ENCODE measurements at regions not wholly inside any gene's neighbourhood (a gene's known extent, or its start where the extent isn't known, plus 50 kb on each side); places are given as distances from the start of the nearest gene placed in this dataset.

GRCh38 chr7:132687016-132687415 is 110.7 kb upstream of the PLXNA4 start:
- no peaks in the 10 kb centered on the region for H3K36me3 Mint-ChIP-seq
- DNase-seq, result no peak
- ATAC-seq (replicated peaks), result no peak
- peaks cover 7 to 14% of the 10 kb centered on the region in 2 donors for H3K27me3 Mint-ChIP-seq
- H3K9me3 Mint-ChIP-seq, result peaks cover 3 to 5% of the 10 kb centered on the region in 2 donors
- no peaks in the 10 kb centered on the region for H3K4me1 Mint-ChIP-seq
- no peak overlapping the region for H3K4me3 Mint-ChIP-seq
- no peak overlapping the region for H3K27ac Mint-ChIP-seq

- Mint-ChIP-seq H3K36me3 (no peaks in the 10 kb centered on the region), H3K9me3 (peaks cover 3 to 5% of the 10 kb centered on the region in 2 donors), H3K27ac (no peak overlapping the region), H3K4me3 (no peak overlapping the region), H3K27me3 (peaks cover 7 to 12% of the 10 kb centered on the region in 2 donors), H3K4me1 (peaks cover 0 to 3% of the 10 kb centered on the region in 2 donors)
- ATAC-seq (replicated peaks) (no peak), DNase-seq (no peak)
Measured at GRCh38 chr7:132685277-132685676, 109.0 kb upstream of the PLXNA4 start.

GRCh38 chr7:132683896-132684690 is 107.8 kb upstream of the PLXNA4 start:
- Mint-ChIP-seq H3K4me3 (no peak overlapping the region), H3K27me3 (peaks cover 7 to 12% of the 10 kb centered on the region in 2 donors), H3K27ac (no peak overlapping the region), H3K4me1 (peaks cover 0 to 3% of the 10 kb centered on the region in 2 donors), H3K9me3 (peaks cover 3 to 5% of the 10 kb centered on the region in 2 donors), H3K36me3 (no peaks in the 10 kb centered on the region)
- ATAC-seq (replicated peaks) (no peak), DNase-seq (no peak)

GRCh38 chr7:132681951-132682350 is 105.7 kb upstream of the PLXNA4 start:
- no peak overlapping the region for H3K4me3 Mint-ChIP-seq
- ATAC-seq (replicated peaks), result no peak

DNA sequence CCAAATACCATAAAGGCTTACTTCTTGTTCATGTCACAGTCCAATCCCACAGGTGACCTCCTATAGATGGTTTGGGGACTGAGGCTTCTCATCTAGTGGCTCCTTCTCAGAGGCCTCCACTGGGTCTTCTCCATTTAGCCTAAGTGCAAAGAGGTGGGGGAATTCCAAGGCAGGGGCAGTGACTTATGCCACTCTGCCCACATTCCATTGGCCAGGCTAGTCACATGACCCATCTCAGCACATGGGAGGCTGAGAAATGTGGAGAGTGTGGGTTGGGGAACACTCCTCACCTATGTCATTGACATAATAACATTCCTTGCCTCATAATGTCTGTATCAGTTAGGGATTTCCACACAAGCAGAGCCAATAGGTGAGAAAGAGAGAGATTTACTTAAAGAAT is 104.3 kb upstream of the PLXNA4 start:
- no peak for DNase-seq
- H3K36me3 Mint-ChIP-seq, result no peaks in the 10 kb centered on the region
- peaks cover under 1 to 2% of the 10 kb centered on the region in 2 donors for H3K9me3 Mint-ChIP-seq
- peak; percentile 50 to 70 for ATAC-seq (replicated peaks)
- peaks cover 0 to 3% of the 10 kb centered on the region in 2 donors for H3K4me1 Mint-ChIP-seq
- H3K27ac Mint-ChIP-seq, result no peak overlapping the region
- peaks cover 17 to 24% of the 10 kb centered on the region in 2 donors for H3K27me3 Mint-ChIP-seq
- no peak overlapping the region for H3K4me3 Mint-ChIP-seq

More at GRCh38 chr7:132681951-132682350, 105.7 kb upstream of the PLXNA4 start:
- H3K9me3 Mint-ChIP-seq, result peaks cover 5% of the 10 kb centered on the region in 2 donors
- peaks cover 21 to 24% of the 10 kb centered on the region in 2 donors for H3K27me3 Mint-ChIP-seq
- peaks cover 0 to 3% of the 10 kb centered on the region in 2 donors for H3K4me1 Mint-ChIP-seq
- H3K36me3 Mint-ChIP-seq, result no peaks in the 10 kb centered on the region
- no peak overlapping the region for H3K27ac Mint-ChIP-seq
- no peak for DNase-seq

DNA sequence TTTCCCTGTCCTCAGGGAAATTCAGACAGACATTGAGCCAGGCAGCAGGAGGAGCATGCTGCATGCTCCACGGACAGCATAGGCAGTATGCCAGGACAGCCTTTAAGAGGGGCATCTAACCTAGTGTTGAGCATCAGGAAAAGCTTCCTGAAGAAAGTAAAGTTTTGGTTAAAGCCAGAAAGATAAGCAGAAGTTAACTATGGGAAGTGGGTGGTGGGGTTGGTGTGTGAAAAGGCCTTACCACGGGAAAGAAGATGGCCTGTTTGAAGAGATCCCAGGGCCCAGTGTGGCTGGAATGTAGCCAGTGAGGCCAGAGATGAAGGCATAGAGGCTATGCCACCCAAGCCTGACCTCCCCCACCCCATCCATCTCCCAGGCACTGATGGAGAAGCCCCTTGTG is 102.4 kb upstream of the PLXNA4 start:
- Mint-ChIP-seq H3K36me3 (no peaks in the 10 kb centered on the region), H3K4me1 (peaks cover 0 to 3% of the 10 kb centered on the region in 2 donors), H3K9me3 (peaks cover 0 to 2% of the 10 kb centered on the region in 2 donors), H3K4me3 (no peak overlapping the region), H3K27me3 (peaks cover 12 to 19% of the 10 kb centered on the region in 2 donors), H3K27ac (no peak overlapping the region)
- DNase-seq, result no peak
- no peak for ATAC-seq (replicated peaks)

DNA sequence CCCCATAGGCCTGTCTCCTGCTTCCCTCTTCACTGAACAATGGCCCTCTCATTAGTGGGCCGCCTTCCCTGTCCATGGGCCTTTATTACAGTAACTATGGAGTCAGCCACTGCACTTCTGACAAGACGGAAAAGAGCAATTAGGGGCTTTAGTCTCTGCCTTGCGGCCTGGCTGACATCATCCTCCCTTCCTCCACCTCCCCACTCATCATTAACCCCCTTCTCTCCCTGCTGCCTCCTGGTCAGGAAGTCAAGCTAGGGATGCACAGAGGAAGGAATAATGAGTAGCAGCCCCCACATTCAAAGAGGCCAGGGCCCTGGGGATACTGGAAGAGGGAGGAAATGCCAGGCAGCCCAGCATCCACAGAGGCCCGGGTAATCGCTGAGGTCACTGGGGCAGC is 101.6 kb upstream of the PLXNA4 start:
- Mint-ChIP-seq H3K4me1 (peaks cover 0 to 3% of the 10 kb centered on the region in 2 donors), H3K4me3 (no peak overlapping the region), H3K27me3 (peaks cover 12 to 19% of the 10 kb centered on the region in 2 donors), H3K27ac (no peak overlapping the region), H3K36me3 (no peaks in the 10 kb centered on the region), H3K9me3 (peaks cover 0 to 2% of the 10 kb centered on the region in 2 donors)
- no peak for DNase-seq
- no peak for ATAC-seq (replicated peaks)

DNA sequence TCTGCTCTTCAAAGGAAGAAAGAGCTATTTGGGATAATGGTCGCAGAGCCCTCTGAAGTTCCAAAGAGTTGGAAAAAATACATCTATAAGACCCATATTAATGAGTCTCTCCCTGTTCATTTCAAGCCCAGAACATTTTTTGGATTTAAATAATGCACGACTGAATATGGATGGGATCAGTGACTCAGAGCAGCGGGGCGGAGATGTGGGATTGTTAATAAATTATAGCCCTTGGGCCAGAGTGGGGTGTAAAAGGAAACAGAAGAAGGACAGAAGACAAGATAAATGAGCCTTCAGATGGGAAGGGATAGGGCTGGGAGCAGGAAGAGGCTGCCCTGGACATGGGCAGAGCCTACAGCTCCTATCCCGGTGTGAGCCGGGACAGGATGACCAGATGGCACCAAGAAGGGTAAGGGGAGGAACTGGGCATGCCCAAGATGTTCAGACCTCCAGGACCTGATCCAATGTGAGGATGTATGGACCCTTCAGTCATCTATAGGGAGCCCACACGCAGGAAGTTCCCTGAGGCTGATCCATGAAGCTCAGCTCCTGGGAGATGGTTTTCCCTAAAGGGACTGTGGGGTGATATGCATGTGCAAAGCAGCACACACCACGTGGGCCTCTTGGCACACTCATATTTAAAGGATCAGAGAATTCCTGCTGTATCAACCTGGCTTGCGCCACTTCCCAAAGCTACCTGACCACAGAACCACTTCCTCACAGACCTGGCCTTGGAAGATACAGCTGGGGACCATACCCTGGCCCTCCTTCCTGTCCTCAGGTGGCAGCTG is 96.1 kb upstream of the PLXNA4 start:
- Mint-ChIP-seq H3K9me3 (peaks cover 0 to 2% of the 10 kb centered on the region in 2 donors), H3K27ac (no peak overlapping the region), H3K36me3 (no peaks in the 10 kb centered on the region), H3K27me3 (peaks cover 0 to 7% of the 10 kb centered on the region in 2 donors), H3K4me3 (no peak overlapping the region), H3K4me1 (no peaks in the 10 kb centered on the region)
- DNase-seq (no peak), ATAC-seq (replicated peaks) (no peak)

DNA sequence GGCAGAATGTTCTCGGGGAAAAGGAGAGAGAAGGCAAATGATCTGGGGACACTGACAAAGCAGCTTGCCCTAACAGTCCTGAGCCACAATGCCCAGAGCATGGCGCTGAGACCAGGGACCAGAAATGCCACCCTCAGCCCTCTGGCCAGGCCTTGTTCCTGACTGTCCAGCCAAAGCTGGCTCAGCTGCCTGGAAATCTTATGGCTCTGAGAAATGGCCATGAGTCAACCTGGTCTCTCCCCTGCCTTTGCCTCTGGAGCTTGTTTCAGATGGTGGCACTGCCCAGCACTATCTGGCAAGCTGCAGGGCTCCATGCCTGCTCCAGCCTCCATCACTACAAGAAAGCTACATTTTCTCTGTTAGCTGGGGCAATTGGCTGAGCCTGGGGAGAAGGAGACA is 90.5 kb upstream of the PLXNA4 start:
- Mint-ChIP-seq H3K27ac (no peak overlapping the region), H3K27me3 (no peaks in the 10 kb centered on the region), H3K36me3 (no peaks in the 10 kb centered on the region), H3K9me3 (peaks cover 0 to 3% of the 10 kb centered on the region in 2 donors), H3K4me3 (no peak overlapping the region), H3K4me1 (no peaks in the 10 kb centered on the region)
- DNase-seq (no peak), ATAC-seq (replicated peaks) (no peak)

DNA sequence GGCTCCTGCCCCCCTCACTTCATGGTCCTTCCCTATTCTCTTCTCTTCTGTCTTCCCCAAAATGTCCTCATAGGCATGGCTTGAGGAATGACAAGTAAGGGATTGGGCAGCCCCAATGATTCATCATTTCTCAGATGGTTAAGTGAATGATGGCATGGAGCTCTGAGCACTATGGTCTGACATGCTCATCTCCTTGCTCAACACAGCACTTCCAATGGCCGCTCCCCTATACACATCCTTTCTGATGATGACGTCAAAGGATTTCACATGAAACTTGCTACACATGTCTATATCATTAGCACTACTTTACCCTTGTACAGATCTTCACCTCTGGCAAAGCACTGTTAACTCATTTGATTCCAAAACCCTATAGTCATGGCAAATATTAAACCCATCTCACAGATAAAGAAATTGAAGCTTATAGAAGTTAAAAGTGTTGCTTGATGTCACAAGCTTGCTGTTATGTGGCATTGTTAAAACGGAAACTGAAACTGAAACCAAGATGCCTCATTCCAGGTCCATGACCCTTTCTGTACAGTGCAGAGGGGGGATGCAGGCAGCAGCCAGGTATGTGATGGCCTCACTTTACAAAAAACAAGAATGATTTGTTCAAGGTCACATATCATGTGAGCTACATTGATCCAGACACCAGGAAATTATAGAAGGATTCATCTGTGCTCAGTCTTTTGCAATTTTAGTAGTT is 90.0 kb upstream of the PLXNA4 start:
- Mint-ChIP-seq H3K36me3 (no peaks in the 10 kb centered on the region), H3K27me3 (no peaks in the 10 kb centered on the region), H3K4me3 (no peak overlapping the region), H3K27ac (no peak overlapping the region), H3K9me3 (peaks cover 0 to 3% of the 10 kb centered on the region in 2 donors), H3K4me1 (no peaks in the 10 kb centered on the region)
- ATAC-seq (replicated peaks) (no peak), DNase-seq (no peak)

- Mint-ChIP-seq H3K27me3 (peaks cover 0 to 5% of the 10 kb centered on the region in 2 donors), H3K9me3 (peaks cover 16 to 21% of the 10 kb centered on the region in 2 donors), H3K27ac (no peak overlapping the region), H3K4me1 (peaks cover 21 to 26% of the 10 kb centered on the region in 2 donors), H3K4me3 (no peak overlapping the region), H3K36me3 (peaks cover 7 to 10% of the 10 kb centered on the region in 2 donors)
- no peak for ATAC-seq (replicated peaks)
- DNase-seq, result no peak
Measured at GRCh38 chr7:132656846-132657776, 80.8 kb upstream of the PLXNA4 start.

DNA sequence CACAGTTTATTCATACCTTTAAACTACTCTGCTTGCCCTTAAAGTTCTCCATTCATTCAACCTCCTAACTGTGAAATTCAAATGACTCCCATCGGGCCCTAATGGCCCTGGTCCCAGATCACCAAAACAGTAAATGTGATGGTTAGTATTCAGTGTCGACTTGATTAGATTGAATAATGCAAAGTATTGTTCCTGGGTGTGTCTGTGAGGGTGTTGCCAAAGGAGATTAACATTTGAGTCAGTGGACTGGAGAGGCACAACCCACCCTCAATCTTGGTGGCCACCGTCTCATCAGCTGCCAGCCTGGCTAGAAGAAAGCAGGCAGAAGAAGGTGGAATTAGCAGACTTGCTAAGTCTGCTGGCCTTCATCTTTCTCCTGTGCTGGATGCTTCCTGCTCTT is 80.1 kb upstream of the PLXNA4 start:
- Mint-ChIP-seq H3K36me3 (peaks cover 7 to 10% of the 10 kb centered on the region in 2 donors), H3K27ac (no peak overlapping the region), H3K27me3 (peaks cover 0 to 5% of the 10 kb centered on the region in 2 donors), H3K4me3 (no peak overlapping the region), H3K4me1 (peaks cover 21 to 26% of the 10 kb centered on the region in 2 donors), H3K9me3 (peaks cover 16 to 21% of the 10 kb centered on the region in 2 donors)
- DNase-seq (no peak), ATAC-seq (replicated peaks) (no peak)

DNA sequence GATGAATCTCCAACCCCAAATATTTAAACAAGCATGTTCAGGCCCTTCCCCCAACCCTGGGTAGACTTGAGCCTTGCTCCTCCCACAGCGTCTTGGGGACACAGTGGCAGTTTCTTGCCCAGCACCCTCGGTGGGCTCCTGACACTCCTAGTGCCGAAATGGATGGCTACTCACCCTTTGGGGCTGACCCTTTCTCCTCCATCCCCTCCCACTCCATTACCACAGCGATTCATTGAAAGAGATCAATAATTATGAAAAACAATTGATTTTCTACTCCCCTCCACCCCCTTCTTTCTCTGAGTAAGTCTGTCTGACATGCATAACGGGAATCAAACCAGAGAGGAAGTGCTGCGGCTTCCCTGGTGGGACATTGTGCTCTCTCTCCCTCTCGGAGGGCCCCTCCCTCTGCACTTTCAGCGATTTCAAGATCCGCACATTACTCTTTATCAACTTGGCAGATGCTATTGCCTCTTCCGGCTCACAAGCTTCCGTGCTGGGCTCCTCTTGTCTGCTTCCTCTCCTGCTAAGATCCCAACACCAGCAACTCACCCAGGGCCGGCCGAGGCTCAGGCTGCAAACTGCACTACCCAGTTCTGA is 79.0 kb upstream of the PLXNA4 start:
- H3K4me3 Mint-ChIP-seq, result peak overlapping the region; percentile 51 to 80
- no peak for DNase-seq

More for the DNA sequence above, 79.0 kb upstream of the PLXNA4 start:
- peak; percentile 15 to 22 for ATAC-seq (replicated peaks)
- Mint-ChIP-seq H3K27ac (no peak overlapping the region), H3K27me3 (peaks cover 0 to 5% of the 10 kb centered on the region in 2 donors), H3K36me3 (peaks cover 7 to 10% of the 10 kb centered on the region in 2 donors), H3K4me1 (peaks cover 21 to 26% of the 10 kb centered on the region in 2 donors), H3K9me3 (peaks cover 19 to 21% of the 10 kb centered on the region in 2 donors)

All from stimulated activated naive B cell treated with anti-CD40 and anti-IgM and Interleukin-4, amounts not matched to agents 10 μg/mL and 1 μg/mL and 100 μg/mL, for 72 hours (primary cell).